Osteocyte (in vitro differentiated cells): ENCODE measurements at regions not wholly inside any gene's neighbourhood (a gene's known extent, or its start where the extent isn't known, plus 50 kb on each side); places are given as distances from the start of the nearest gene placed in this dataset.

Source experiments
- DNase-seq: peaks from one replicate; pipeline ENCODE4 v3.0.0; 2021; ENCODE audit warnings: mixed read lengths; ENCODE audit not compliant: unreplicated experiment; ENCODE audit errors: extremely low spot score
- H3K27ac Mint-ChIP-seq: one replicate; pipeline ENCODE4 v1.8.0; 2021; ENCODE audit warnings: mild to moderate bottlenecking, mixed read lengths; ENCODE audit not compliant: unreplicated experiment
- H3K27me3 Mint-ChIP-seq: one replicate; pipeline ENCODE4 v1.8.0; 2021; ENCODE audit warnings: mixed read lengths; ENCODE audit not compliant: unreplicated experiment
- H3K36me3 Mint-ChIP-seq: one replicate; pipeline ENCODE4 v1.8.0; 2021; ENCODE audit warnings: mixed read lengths; ENCODE audit not compliant: unreplicated experiment
- H3K4me1 Mint-ChIP-seq: one replicate; pipeline ENCODE4 v1.8.0; 2021; ENCODE audit warnings: mixed read lengths; ENCODE audit not compliant: unreplicated experiment
- H3K4me3 Mint-ChIP-seq: one replicate; pipeline ENCODE4 v1.8.0; 2021; ENCODE audit warnings: mild to moderate bottlenecking, moderate library complexity, mixed read lengths; ENCODE audit not compliant: unreplicated experiment
- H3K9me3 Mint-ChIP-seq: one replicate; pipeline ENCODE4 v1.8.0; 2021; ENCODE audit warnings: mixed read lengths; ENCODE audit not compliant: unreplicated experiment
- CTCF ChIP-seq: fragments of 200-600 bp; sonication (generic); IDR thresholded peaks from 2 replicates; pipeline ENCODE4 v1.5.0; 2021; ENCODE audit warnings: antibody characterized with exemption, mild to moderate bottlenecking, moderate library complexity

GRCh38 chr2:23213196-23213595 is 171.8 kb upstream of the KLHL29 start:
- no peak for TF ChIP-seq CTCF
- no peak for DNase-seq
- H3K4me1 Mint-ChIP-seq: no peaks in the 10 kb centered on the region
- H3K9me3 Mint-ChIP-seq: peaks cover 3% of the 10 kb centered on the region
- H3K27me3 Mint-ChIP-seq: no peaks in the 10 kb centered on the region
- no peak overlapping the region for H3K27ac Mint-ChIP-seq
- no peak overlapping the region for H3K4me3 Mint-ChIP-seq
- no peaks in the 10 kb centered on the region for H3K36me3 Mint-ChIP-seq

- Mint-ChIP-seq H3K36me3 (no peaks in the 10 kb centered on the region), H3K27me3 (no peaks in the 10 kb centered on the region), H3K9me3 (peaks cover 3% of the 10 kb centered on the region), H3K4me1 (no peaks in the 10 kb centered on the region), H3K27ac (no peak overlapping the region), H3K4me3 (no peak overlapping the region)
- DNase-seq: peak; percentile 72
- TF ChIP-seq CTCF: no peak
These were observed 170.0 kb upstream of the KLHL29 start for GRCh38 chr2:23215016-23215415.

- Mint-ChIP-seq H3K9me3 (peaks cover 3% of the 10 kb centered on the region), H3K36me3 (no peaks in the 10 kb centered on the region), H3K27me3 (no peaks in the 10 kb centered on the region), H3K4me1 (no peaks in the 10 kb centered on the region), H3K27ac (no peak overlapping the region), H3K4me3 (no peak overlapping the region)
- no peak for TF ChIP-seq CTCF
- peak; percentile 27 for DNase-seq
These were observed 165.3 kb upstream of the KLHL29 start for GRCh38 chr2:23219666-23220065.

- H3K4me1 Mint-ChIP-seq: no peaks in the 10 kb centered on the region
- peak; percentile 30 for DNase-seq
- no peak overlapping the region for H3K4me3 Mint-ChIP-seq
- no peaks in the 10 kb centered on the region for H3K36me3 Mint-ChIP-seq
- no peak overlapping the region for H3K27ac Mint-ChIP-seq
- peaks cover 3% of the 10 kb centered on the region for H3K9me3 Mint-ChIP-seq
- TF ChIP-seq CTCF: no peak
- H3K27me3 Mint-ChIP-seq: no peaks in the 10 kb centered on the region
These were observed 164.4 kb upstream of the KLHL29 start for GRCh38 chr2:23220513-23221094.

- no peak overlapping the region for H3K27ac Mint-ChIP-seq
- peak; percentile 2 for DNase-seq
- no peaks in the 10 kb centered on the region for H3K9me3 Mint-ChIP-seq
- no peaks in the 10 kb centered on the region for H3K4me1 Mint-ChIP-seq
- no peak overlapping the region for H3K4me3 Mint-ChIP-seq
- no peak for TF ChIP-seq CTCF
- H3K27me3 Mint-ChIP-seq: no peaks in the 10 kb centered on the region
- H3K36me3 Mint-ChIP-seq: no peaks in the 10 kb centered on the region
These were observed 163.7 kb upstream of the KLHL29 start for GRCh38 chr2:23221236-23221635.
